B cell (primary cell): ENCODE measurements at regions not wholly inside any gene's neighbourhood (a gene's known extent, or its start where the extent isn't known, plus 50 kb on each side); places are given as distances from the start of the nearest gene placed in this dataset.

Source experiments
- EZH2 ChIP-seq: IDR thresholded peaks from 2 replicates; pipeline ENCODE4 v1.6.1; 2012; ENCODE audit warnings: borderline replicate concordance, low read depth, mild to moderate bottlenecking, moderate library complexity, low read length; ENCODE audit not compliant: insufficient read depth, poor library complexity, severe bottlenecking
- TF ChIP-seq, protein P1 (sequence below): fragments of 200-600 bp; IDR thresholded peaks from one replicate; pipeline ENCODE4 v1.8.0; 2022; ENCODE audit warnings: antibody characterized with exemption, mild to moderate bottlenecking

DNA sequence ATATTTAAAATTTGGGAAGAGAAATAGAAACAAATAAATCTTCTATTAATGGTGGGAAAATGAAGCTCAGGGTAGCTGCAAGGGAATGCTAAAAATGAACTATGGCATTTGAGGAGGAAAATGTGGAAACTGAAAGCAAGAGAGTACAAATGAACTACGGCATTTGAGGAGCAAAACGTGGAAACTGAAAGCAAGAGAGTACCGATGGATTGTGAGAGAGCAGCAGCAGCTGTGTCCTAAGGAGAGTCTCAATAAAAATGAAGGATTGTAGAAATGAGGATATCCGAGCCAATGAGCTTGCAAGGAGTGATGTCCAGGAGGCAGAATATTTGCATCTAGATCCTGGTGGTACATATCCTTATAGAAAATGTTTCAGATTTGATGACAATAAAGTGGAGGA is 547.1 kb upstream of the ZNF337 start:
- TF ChIP-seq, protein P1, sequence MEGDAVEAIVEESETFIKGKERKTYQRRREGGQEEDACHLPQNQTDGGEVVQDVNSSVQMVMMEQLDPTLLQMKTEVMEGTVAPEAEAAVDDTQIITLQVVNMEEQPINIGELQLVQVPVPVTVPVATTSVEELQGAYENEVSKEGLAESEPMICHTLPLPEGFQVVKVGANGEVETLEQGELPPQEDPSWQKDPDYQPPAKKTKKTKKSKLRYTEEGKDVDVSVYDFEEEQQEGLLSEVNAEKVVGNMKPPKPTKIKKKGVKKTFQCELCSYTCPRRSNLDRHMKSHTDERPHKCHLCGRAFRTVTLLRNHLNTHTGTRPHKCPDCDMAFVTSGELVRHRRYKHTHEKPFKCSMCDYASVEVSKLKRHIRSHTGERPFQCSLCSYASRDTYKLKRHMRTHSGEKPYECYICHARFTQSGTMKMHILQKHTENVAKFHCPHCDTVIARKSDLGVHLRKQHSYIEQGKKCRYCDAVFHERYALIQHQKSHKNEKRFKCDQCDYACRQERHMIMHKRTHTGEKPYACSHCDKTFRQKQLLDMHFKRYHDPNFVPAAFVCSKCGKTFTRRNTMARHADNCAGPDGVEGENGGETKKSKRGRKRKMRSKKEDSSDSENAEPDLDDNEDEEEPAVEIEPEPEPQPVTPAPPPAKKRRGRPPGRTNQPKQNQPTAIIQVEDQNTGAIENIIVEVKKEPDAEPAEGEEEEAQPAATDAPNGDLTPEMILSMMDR = no peak
- no peak for TF ChIP-seq EZH2
